Ascending aorta (tissue), 2 donors: ENCODE measurements at regions not wholly inside any gene's neighbourhood (a gene's known extent, or its start where the extent isn't known, plus 50 kb on each side); places are given as distances from the start of the nearest gene placed in this dataset.

ENCODE experiments used
- DNase-seq, 2 donors: peaks; one replicate each; pipeline ENCODE4 v3.0.0-alpha.2; 2019; ENCODE audit warnings: low spot score in 2 of 2
- H3K27ac ChIP-seq, 2 donors: fragments of 200-600 bp; sonication (generic); one replicate each; pipeline ENCODE4 v1.5.1; 2016 to 2017; ENCODE audit warnings: mild to moderate bottlenecking in 1 of 2
- H3K27me3 ChIP-seq: fragments of 200-600 bp; sonication (generic); one replicate; pipeline ENCODE4 v1.5.1; 2017
- H3K36me3 ChIP-seq, 2 donors: fragments of 200-600 bp; sonication (generic); one replicate each; pipeline ENCODE4 v1.5.1; 2016
- H3K4me1 ChIP-seq, 2 donors: fragments of 200-600 bp; sonication (generic); one replicate each; pipeline ENCODE4 v1.5.1; 2016 to 2017; ENCODE audit warnings: mild to moderate bottlenecking in 1 of 2
- H3K4me3 ChIP-seq, 2 donors: fragments of 200-600 bp; sonication (generic); one replicate each; pipeline ENCODE4 v1.5.1; 2016 to 2017; ENCODE audit warnings: mild to moderate bottlenecking in 1 of 2
- H3K9me3 ChIP-seq, 2 donors: fragments of 200-600 bp; sonication (generic); one replicate each; pipeline ENCODE4 v1.5.1; 2016
- intact Hi-C: fragments of 100-400 bp; cut with DNase I; formaldehyde crosslinking; loops from one replicate; pipeline ENCODE4 v1.15.1; 2023
- TF ChIP-seq, protein P1 (sequence below), 3 experiments: fragments of 200-600 bp in 2 of 3; fragments of 450-650 bp in 1 of 3; sonication (generic) in 2 of 3; IDR thresholded peaks; one replicate each; pipeline ENCODE4 v1.5.1; 2016 to 2019; ENCODE audit warnings: antibody characterized with exemption in 3 of 3, mild to moderate bottlenecking in 1 of 3, moderate library complexity in 1 of 3

DNA sequence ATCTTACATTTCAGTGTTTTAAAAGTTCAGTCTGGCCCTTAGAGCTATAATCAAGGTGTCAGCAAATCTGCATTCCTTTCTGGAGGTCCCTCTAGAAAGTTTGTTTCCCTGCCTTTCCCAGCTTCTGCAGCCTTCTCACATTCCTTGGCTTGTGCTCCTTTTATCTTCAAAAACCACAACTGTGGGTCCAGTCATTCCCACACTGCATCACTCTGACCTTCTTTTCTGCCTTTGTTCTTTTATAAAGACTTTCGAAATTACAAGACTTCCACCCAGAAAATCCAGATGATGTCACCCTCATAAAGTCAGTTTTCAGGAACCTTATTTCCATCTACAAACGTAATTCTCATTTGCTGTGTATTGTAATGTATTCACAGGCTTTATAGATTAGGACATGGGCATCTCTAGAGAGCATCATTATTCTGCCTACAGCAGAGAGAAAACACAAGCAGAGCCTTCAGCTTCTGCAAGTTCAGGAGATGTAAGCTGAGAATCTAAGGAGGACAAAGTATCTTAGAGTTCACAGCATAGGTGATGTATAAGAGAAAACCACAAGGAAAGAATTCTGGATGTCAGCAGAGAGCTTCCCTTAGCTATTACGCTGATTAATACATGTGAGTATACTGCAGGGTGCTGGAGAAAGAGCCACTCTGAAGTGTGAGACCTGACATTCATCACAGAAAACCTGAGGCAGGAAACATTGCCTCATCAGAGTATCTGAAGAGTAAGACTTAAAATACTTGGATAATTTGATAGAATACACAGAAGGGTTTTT, 1100.2 kb downstream of the CBLN2 start:
- no peaks in the 10 kb centered on the region for H3K27me3 ChIP-seq
- H3K27ac ChIP-seq: no peak overlapping the region
- TF ChIP-seq, protein P1, sequence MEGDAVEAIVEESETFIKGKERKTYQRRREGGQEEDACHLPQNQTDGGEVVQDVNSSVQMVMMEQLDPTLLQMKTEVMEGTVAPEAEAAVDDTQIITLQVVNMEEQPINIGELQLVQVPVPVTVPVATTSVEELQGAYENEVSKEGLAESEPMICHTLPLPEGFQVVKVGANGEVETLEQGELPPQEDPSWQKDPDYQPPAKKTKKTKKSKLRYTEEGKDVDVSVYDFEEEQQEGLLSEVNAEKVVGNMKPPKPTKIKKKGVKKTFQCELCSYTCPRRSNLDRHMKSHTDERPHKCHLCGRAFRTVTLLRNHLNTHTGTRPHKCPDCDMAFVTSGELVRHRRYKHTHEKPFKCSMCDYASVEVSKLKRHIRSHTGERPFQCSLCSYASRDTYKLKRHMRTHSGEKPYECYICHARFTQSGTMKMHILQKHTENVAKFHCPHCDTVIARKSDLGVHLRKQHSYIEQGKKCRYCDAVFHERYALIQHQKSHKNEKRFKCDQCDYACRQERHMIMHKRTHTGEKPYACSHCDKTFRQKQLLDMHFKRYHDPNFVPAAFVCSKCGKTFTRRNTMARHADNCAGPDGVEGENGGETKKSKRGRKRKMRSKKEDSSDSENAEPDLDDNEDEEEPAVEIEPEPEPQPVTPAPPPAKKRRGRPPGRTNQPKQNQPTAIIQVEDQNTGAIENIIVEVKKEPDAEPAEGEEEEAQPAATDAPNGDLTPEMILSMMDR (IDR thresholded peaks at IDR 0.05): no peak
- H3K4me1 ChIP-seq: no peaks in the 10 kb centered on the region
- intact Hi-C loops: no loop called here
- H3K9me3 ChIP-seq: no peaks in the 10 kb centered on the region
- H3K36me3 ChIP-seq: no peaks in the 10 kb centered on the region
- no peak overlapping the region for H3K4me3 ChIP-seq
- DNase-seq: no peak

DNA sequence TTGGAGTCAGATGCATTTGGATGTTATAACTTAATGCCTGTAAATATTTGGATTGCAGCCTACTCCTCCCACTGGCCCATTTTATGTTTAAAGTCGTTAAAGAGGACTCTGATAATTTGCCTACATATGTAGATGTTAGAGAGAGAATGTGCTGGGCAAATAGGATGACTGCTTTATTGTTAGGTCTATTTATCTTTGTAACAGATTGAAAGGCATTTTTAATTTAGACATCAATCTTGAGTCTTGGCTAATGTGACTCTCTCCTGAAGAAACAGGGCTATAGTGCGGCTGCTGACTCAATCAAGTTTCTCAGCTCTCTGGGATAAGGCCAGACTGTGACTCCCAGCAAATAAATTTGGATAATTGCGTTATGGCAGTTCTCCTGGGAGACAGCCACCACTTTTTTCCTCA, 1101.4 kb downstream of the CBLN2 start:
- no peak overlapping the region for H3K27ac ChIP-seq
- intact Hi-C loops: no loop called here
- H3K4me1 ChIP-seq: no peaks in the 10 kb centered on the region
- H3K4me3 ChIP-seq: no peak overlapping the region
- TF ChIP-seq, protein P1 (IDR thresholded peaks at IDR 0.05): no peak
- H3K9me3 ChIP-seq: no peaks in the 10 kb centered on the region
- H3K36me3 ChIP-seq: no peaks in the 10 kb centered on the region
- no peaks in the 10 kb centered on the region for H3K27me3 ChIP-seq
- no peak for DNase-seq

DNA sequence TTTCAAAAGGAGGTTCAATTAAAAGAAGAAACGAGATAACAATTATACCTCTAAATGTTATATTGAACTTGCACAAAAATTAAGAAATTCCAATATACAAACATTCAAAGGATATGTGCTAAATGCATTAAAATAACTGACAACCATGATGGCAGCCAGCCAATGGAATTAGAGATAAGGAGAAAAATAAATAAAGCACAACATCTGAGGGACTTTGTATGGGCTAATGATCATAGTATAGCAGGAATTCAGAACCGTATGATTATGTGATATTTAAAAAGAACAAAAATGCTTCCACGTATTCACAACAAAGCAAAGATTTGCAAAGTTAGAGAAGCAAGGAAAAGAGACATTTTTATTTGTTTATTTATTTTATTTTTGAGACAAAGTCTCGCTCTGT, 1103.0 kb downstream of the CBLN2 start:
- no peak for DNase-seq
- intact Hi-C loops: no loop called here
- H3K36me3 ChIP-seq: no peaks in the 10 kb centered on the region

DNA sequence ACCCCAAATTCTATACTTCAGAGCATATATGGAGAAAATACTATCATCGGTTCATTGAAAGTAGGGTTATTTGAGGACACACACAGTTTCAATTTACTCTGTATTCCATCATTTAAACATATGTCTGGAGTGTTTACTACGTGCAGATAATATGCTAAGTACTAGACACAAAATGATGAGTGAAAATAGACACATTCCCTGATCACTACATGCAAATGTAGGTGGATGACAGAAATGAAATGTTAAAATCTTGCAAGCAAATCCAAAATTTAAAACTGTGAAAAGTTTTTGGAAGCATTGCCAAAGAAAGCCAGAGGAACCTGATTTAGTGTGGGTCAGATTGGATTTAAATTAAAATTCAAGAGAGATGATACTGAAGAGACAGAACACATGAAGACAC, 1106.6 kb downstream of the CBLN2 start:
- DNase-seq: no peak
- TF ChIP-seq, protein P1 (IDR thresholded peaks at IDR 0.05): no peak
- Histone ChIP-seq H3K27me3 (no peaks in the 10 kb centered on the region), H3K36me3 (no peaks in the 10 kb centered on the region), H3K27ac (no peak overlapping the region), H3K4me3 (no peak overlapping the region), H3K4me1 (no peaks in the 10 kb centered on the region), H3K9me3 (no peaks in the 10 kb centered on the region)
- intact Hi-C loops: no loop called here

More for the DNA sequence above, 1103.0 kb downstream of the CBLN2 start:
- Histone ChIP-seq H3K27me3 (no peaks in the 10 kb centered on the region), H3K4me1 (no peaks in the 10 kb centered on the region), H3K4me3 (no peak overlapping the region), H3K9me3 (no peaks in the 10 kb centered on the region), H3K27ac (no peak overlapping the region)
- TF ChIP-seq, protein P1 (IDR thresholded peaks at IDR 0.05): no peak

DNA sequence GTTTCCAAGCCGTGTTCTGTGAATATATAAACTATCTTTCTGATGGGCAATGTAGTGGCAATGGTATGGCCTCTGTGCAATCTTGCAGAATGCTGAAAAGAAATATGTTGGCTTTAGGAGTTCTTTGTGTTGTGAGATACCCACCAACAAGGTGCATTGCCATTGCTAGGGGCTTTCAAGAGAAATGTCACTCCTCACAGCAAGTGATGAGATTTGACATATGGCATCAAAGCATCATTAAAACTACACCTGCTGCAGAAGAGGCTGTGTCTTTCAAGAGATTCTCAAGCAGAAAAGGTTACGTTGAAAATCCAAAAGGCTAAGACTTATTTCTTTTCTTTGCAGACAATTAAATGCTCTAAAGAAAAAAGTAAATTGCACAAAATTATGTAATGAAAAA, 1110.8 kb downstream of the CBLN2 start:
- Histone ChIP-seq H3K4me1 (no peaks in the 10 kb centered on the region), H3K4me3 (no peak overlapping the region), H3K36me3 (no peaks in the 10 kb centered on the region), H3K9me3 (no peaks in the 10 kb centered on the region), H3K27me3 (no peaks in the 10 kb centered on the region), H3K27ac (no peak overlapping the region)
- no peak for DNase-seq
- intact Hi-C loops: no loop called here
- TF ChIP-seq, protein P1 (IDR thresholded peaks at IDR 0.05): no peak
